Cardiac septum (tissue), 1 donor: ENCODE measurements at regions not wholly inside any gene's neighbourhood (a gene's known extent, or its start where the extent isn't known, plus 50 kb on each side); places are given as distances from the start of the nearest gene placed in this dataset.
A peak's percentile ranks its signal among the peaks of the same experiment; 100 is the strongest.
"Not testable (repeated sequence)": the region's sequence is repeated elsewhere in the genome, so short reads cannot be mapped to it uniquely, and the experiment has no call there.

Experiments
- DNase-seq: peaks from one replicate; pipeline ENCODE4 v3.0.0-alpha.2; 2020; ENCODE audit warnings: low spot score
- intact Hi-C: fragments of 100-400 bp; cut with DNase I; formaldehyde crosslinking; loops from one replicate; pipeline ENCODE4 v1.14.0; 2022
- donor health status: DM: no; HTN: no; CAD: no.

DNA sequence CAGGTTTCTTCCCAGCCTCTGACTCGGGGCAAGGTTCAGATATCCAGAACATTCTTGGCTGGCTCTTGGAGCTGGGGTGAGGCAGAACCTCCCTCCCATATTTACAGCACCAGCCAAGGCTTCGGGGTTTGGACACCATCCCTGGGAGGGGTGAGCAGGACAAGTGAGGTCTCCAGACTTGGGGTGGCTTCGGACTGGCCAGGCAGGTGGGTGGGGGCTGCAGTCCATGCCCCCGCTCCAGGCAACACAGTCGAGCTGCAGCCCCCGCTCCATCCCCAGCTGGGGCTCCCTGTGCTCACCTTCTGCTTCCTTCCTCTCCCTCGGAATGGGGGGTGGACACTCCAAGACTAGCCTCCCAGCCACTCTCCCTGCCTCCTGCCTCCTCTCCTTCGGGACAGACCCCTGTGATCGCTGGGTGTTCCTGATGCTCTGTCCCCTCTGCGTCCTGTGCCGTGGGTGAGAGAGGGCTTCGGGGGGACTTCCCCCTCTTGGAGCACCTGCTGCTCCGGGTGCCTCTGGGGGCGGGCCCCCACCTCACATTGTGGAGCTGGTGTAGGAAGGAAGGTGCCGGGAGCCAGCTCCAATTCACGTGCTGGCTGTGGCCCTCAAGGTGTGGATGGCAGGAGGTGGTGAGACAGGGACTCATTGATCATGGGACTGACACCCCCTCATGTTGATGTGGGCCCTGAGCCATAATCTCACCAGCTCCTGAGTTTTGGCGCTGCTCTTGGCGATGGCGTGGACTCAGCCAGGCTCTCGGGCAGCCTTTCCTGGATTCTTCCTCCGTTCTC is 189.2 kb downstream of the SEC14L1 start:
- intact Hi-C loops = loop anchor here (2.0 to 5.0 kb wide), 3 partner anchors 42 to 101 kb away; no protein-coding TSS in a partner anchor
- no peak for DNase-seq

DNA sequence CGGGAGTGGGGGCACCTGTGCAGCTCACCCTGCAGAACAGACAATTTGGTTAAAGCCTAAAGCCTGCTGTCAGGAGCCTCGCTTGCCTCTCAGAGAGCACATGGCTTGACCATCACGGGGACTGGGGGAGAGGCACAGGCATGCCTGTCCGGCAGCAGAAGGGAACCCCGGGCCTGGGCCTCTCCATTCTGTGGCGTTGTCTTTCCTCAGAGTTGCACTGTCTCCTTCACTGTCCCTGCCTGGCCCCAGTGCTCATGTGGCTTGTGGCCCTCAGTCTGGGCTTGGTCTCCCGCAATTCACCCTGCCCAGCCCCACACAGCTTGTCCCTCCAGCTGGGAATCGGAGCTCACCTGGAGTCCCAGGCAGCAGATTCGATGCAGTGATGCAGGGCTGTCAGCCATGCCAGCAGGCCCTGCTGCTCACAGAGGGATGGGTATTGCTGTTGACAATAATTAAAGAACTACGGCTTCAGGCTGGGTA is 189.9 kb downstream of the SEC14L1 start:
- no peak for DNase-seq
- intact Hi-C loops = loop anchor here (1.0 to 5.0 kb wide), 4 partner anchors 42 to 164 kb away; no protein-coding TSS in a partner anchor

DNA sequence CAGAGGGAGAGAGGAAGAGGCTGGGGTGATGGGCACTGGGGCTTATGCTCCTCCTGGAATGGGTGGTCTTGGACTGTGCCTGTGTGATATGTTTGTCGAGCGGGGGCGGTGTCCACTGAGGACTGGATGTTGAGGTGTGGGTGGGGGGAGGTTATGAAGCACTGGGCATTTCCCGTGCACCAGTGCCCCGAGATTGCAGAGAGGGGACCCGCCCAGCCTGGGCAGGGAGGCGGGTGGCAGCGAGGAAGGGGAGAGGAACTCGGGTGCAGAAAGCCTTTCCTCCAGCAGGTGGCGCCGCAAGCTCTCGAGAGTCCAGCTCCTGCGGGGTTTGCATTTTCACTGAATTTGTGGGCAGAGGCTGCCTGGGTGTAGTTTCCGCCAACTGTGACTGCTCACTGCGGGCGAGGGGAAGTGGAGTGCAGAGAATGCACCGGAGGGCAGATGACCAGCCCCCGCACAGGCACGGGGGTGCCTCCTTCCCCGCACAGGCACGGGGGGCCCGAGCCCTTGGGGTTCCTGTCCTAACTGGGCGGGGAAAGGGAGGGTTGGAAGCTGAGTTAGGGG is 190.6 kb downstream of the SEC14L1 start:
- peak; percentile 96 for DNase-seq
- intact Hi-C loops = loop anchor here (1.0 to 5.0 kb wide), 4 partner anchors 41 to 163 kb away; no protein-coding TSS in a partner anchor

DNA sequence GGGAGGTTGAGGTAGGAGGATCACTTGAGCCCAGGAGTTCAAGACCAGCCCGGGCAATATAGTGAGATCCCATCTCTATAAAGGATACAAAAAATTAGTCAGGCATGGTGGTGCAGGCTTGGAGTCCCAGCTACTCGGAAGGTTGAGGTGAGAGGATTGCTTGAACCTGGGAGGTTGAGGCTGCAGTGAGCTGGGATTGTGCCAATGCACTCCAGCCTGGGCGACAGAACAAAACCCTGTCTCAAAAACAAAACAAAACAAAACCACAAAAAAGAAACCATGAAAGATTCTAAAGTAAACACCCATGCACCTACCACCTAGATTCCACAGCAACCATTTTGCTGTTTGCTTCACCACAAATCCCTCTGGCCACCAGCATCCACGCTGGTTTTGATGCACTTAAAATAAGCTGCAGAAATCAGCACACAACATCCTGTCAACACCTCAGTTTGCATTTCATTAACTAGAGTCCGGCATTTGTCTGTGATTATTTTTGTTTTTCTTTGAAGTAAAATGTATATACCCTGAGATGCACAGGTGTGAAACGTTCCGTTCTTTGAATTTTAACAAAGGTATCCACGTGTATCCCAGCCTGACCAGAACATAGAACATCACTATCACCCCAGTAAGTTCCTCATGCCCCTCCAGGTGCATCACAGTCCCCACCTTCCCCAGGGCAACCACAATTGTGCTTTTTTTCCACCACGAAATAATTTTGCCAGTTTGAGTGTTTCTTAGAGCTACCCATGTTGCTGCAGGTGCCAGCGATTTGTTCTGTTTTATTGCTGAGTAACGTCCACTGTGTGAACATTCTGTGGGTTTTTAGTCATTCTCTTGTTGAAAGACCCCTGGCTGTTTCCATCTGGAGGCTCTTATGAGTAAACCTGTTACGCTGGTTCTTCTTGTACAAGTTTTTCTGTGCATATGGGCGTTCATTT is 191.5 kb downstream of the SEC14L1 start:
- intact Hi-C loops = loop anchor here (5.0 kb wide), 2 partner anchors 40 to 70 kb away; no protein-coding TSS in a partner anchor
- no peak for DNase-seq

DNA sequence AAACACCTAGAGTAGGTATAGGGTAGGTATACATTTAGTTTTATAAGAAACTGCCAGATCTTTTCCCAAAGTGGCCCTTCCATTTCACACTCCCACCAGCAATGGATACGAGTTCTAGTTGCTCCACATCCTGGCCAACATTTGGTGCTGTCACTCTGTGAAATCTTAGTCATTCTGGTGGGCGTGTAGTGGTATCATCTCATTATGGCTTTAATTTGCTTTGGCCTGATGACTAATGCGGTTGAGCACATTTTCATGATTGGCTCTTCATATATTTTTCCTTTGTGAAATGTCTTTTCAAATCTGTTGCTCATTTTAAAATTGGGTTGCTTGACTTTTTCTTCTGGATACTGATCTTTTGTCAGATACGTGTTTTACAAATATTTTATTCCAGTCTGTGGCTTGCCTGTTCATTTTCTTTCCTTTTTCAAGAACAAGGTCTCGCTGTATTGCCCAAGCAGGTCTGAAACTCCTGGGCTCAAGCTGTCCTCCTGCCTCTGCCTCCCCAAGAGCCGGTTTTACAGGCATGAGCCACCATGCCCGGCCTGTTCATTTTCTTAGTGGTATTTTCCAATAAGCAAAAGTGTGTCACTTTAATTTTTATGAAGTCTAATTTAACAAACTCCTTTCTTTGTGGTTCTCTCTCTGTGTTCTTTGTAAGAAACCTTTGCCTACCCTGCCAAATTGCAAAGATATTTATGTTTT is 192.4 kb downstream of the SEC14L1 start:
- intact Hi-C loops = loop anchor here (5.0 kb wide), 2 partner anchors 39 to 69 kb away; no protein-coding TSS in a partner anchor
- no peak for DNase-seq

DNA sequence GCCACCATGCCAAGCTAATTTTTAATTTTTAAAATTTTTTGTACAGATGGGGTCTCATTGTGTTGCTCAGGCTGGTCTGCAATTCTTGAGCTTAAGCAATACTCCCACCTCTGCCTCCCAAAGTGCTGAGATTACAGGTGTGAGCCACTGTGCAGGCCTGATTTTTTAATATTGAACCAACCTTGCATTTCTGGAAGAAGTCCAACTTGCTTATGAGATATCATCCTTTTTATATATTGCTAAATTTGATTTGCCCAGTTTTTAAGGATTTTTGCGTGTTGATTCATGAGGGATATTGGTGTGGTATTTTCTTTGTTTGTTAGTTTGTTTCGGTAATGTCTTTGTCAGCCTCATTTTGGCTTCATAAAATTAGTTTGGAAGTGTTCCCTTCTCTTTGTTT is 196.4 kb downstream of the SEC14L1 start:
- intact Hi-C loops = no loop called here
- no peak for DNase-seq

DNA sequence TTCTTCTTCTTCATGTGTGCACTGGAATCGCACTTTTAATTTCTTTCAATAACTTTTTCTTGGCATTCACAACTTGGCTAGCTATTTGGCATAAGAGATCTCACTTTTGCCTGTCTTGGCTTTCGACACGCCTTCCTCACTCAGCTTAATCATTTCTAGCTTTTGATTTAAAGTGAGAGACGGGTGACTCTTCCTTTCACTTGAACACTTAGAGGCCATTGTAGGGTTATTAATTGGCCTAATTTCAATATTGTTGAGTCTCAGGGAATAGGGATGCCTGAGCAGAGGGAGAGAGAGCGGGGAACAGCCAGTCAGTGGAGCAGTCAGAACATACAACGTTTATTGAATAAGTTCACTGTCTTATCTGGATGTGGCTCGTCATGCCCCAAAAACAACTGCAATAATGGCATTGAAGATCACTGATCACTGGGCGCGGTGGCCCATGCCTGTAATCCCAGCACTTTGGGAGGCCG is 200.3 kb downstream of the SEC14L1 start:
- no peak for DNase-seq
- intact Hi-C loops = no loop called here

DNA sequence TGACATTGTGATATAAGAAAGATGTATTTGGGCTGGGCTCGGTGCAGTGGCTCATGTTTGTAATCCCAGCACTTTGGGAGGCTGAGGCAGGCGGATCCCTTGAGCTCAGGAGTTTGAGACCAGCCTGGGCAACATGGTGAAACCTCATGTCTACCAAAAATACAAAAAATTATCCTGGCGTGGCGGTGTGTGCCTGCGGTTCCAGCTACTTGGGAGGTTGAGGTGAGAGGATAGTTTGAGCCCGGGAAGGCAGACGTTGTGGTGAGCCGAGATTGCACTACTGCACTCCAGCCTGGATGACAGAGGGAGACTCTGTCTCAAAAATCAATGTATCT is 201.9 kb downstream of the SEC14L1 start:
- intact Hi-C loops, DNase-seq: not testable (repeated sequence)

DNA sequence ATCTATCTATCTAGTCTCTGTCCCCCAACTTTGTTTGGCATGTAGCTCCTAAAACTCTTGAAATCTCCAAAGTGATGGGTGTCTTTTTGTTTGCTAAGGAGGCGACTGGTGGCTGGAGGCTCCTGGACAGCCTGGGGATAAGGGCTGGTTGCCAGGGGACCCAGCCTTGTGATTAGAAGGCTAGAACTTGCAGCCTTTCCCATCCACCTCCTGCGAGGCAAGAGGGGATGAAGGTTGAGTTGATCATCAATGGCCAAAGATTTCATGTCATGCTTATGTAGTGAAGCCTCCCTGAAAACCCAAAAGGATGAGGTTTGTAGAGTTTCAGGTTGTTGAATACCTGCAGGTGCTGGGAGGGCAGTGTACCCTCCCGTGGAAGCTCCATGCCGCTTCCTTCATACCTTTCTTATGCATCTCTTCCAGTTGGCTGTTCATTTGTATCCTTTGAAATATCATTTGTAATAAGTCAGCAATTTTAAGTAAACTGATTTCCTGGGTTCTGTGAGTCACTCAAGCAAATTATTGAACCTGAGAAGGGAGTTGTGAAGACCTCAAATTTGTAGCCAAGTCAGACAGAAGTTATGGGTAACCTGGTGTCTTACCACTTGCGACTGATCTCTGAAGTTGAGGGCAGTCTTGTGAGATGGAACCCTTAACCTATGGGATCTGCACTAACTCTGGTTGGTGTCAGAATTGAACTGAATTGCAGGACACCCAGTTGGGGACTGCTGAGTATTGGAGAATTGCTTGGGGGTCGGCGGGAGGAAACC is 202.4 kb downstream of the SEC14L1 start:
- DNase-seq = no peak
- intact Hi-C loops = no loop called here

DNA sequence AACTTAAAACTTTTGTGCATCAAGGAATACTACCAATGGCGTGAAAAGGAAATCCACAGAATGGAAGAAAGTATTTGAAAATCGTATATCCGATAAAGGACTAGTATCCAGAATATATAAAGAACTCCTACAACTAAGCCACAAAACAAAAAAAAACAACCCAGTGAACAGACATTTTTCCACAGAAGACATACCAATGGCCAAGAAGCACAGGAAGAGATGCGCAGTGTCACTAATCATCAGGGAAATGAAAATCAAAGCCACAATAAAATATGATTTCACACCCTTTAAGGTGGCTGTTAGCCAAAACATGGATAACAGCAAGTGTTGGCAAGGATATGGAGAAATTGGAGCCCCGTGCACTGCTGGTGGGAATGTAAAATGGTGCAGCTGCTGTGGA is 203.3 kb downstream of the SEC14L1 start:
- DNase-seq = no peak
- intact Hi-C loops = no loop called here

DNA sequence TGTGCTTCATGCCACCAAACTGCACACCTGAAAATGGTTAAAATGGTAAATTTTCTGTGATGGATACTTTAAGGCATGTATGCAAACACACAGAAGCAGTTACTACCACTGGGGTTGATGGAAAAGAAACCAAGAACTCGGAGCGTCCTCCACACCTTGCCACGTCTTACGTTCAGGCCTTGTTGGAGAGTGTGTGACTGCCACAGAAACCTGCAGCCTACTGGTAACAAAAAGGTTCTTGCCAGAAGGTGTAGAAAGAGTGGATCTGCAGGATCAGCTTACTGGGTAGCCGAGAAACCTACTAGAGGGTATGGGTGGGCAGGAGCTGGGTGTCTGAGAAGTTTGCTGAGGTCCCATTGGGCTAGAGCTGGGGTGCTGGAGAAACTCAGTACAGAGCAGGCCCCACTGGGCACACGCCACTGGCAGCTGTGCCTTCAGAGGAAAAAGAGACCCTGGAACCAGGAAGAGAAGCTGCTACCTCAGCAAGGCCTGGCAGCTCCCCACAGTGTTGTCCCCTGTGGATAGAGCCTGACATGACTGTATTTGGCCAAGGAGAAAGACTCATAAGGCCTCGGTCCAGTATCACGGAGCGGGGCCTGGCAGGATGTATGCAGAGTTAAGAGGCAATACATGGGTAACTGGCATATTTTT is 204.6 kb downstream of the SEC14L1 start:
- DNase-seq = no peak
- intact Hi-C loops = no loop called here

DNA sequence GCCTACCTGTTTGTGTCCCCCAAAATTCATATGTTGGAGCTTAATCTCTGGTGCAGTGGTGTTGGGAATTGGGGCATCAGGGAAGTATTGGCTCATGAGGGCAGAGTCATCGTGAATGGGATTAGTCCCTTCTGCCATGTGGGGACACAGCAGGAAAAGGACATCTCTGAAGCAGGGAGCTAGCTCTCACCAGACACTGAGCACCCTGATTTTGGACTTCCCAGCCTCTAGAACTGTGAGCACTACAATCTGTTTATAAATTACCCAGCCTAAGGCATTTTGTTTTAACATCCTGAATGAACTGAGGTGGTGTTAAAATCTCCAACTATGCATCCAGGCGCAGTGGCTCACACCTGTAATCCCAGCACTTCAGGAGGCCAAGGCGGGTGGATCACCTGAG is 206.0 kb downstream of the SEC14L1 start:
- no peak for DNase-seq

DNA sequence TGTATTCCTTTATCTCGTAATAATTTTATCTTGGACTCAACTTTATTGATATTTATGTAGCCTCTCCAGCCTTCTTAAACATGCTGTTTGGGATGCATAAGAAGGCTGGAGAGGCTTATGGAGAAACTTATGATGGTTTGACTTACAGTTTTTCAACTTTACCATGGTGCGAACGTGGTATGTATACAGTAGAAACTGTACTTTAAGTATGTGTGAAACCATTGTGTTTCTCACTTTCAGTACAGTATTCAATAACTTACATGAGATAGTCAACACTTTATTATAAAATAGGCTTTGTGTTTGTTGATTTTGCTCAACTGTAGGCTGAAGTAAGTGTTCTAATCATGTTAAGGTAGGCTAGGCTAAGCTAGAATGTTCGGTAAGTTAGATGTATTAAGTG is 206.8 kb downstream of the SEC14L1 start:
- no peak for DNase-seq
- intact Hi-C loops = no loop called here

More for the DNA sequence above, 206.0 kb downstream of the SEC14L1 start:
- intact Hi-C loops = no loop called here

DNA sequence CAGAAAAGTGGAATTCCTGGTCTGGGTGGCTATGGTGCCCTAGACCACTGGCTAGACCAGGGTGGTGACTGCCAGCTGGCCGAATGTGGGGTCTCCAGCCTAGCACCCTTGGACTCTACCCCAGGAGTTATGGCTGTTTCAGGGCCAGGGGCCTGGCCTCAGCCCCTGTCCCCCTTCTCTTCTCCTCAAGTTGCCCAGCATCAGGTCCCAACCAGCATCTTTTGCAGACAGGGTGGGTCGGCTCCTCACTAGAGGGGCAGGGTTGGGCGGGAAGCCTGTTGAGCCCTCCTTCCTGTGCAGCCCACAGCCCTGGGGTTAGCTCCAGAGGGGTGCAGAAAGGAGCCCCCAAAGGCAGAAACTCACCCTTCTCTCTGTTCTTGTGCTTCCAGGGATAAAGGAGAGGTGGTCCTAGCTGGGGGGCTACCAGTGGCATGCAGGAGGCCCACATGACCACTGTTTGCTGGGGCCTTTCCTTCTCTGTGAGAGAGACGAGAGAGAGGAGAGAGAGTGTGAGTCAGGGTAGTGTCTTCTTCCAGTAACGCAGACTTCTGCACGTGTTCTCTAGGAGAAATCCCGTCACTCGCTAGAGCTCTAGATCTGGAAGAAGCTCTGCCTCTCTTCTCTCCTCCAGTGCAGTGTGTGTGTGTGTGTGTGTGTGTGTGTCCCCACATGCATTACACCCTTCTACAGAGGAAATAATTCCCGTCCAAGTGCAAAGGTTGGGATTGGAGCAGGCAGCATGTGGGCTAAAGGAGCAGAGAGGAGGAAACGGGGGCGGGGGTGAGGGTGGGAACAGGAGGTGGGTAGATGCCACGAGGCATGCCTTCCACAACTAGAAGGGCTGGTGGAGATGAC is 209.4 kb downstream of the SEC14L1 start:
- no peak for DNase-seq
- intact Hi-C loops = no loop called here

DNA sequence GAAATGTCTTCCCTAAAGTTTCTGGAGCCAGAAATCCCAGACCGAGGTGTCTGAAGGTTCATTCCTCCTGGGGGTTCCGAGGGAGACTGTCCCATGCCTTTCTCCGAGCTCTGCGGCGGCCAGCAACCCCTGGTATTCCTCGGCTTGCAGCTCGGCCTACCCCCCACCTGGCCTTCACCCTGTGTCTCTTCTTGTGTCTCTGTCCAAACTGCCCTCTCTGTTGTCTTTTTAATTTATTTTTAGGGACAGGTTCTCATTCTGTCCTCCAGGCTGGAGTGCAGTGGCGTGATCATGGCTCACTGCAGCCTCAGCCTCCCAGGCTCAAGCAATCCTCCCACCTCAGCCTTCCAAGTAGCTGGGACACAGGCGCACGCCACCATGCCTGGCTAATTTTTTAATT is 211.7 kb downstream of the SEC14L1 start:
- no peak for DNase-seq
- intact Hi-C loops = no loop called here

DNA sequence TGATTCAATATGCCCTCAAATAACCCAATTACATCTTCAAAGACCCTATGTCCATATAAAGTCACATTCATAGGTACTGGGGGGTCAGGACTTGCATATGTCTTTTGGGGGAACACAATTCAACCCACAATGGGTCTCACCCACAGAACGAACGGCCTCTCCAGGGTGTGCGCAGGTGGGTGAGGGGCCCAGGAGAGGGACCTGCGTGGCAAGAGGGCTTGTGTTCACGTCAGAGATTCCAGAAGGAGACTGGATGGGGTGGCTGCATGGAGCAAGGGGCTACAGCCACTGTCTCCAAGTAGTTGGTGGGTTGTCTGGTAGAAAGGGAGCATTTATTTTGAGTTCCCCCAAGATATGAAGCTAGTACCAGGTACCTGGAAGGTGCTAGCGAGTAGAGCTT is 212.2 kb downstream of the SEC14L1 start:
- intact Hi-C loops = no loop called here

More for the DNA sequence above, 212.2 kb downstream of the SEC14L1 start:
- DNase-seq = no peak
